SK-N-SH (cell line): ENCODE measurements at regions not wholly inside any gene's neighbourhood (a gene's known extent, or its start where the extent isn't known, plus 50 kb on each side); places are given as distances from the start of the nearest gene placed in this dataset.

Source experiments
- TF ChIP-seq, protein P1 (sequence below): fragments of 200-600 bp; sonication (generic); IDR thresholded peaks from 2 replicates; pipeline ENCODE4 v1.6.1; 2017; ENCODE audit warnings: antibody characterized with exemption, mild to moderate bottlenecking, moderate library complexity
- TF ChIP-seq, protein P2 (sequence below): IDR thresholded peaks from 2 replicates; pipeline ENCODE4 v1.6.1; 2012; ENCODE audit warnings: mild to moderate bottlenecking, low read depth, low read length, moderate library complexity

DNA sequence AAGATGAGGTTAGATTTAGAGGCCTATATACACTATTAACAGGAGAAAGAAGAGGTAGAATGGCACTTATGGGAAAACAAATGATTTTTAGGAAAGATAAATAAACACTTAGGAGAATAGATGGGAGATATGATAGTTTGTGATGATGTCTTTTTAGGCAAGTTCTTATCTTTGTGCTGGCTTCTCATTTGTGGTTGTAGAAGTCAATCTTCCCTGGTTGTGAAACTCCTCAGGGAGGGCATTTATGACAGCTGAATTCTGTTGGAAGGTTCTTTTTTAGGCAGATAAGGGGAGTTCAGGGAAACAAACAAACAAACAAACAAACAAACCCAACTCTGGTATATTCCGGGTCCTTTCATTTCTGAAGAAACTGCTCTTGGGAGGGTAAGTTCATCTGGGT lies 311.8 kb downstream of the AEBP2 start:
- TF ChIP-seq, protein P1, sequence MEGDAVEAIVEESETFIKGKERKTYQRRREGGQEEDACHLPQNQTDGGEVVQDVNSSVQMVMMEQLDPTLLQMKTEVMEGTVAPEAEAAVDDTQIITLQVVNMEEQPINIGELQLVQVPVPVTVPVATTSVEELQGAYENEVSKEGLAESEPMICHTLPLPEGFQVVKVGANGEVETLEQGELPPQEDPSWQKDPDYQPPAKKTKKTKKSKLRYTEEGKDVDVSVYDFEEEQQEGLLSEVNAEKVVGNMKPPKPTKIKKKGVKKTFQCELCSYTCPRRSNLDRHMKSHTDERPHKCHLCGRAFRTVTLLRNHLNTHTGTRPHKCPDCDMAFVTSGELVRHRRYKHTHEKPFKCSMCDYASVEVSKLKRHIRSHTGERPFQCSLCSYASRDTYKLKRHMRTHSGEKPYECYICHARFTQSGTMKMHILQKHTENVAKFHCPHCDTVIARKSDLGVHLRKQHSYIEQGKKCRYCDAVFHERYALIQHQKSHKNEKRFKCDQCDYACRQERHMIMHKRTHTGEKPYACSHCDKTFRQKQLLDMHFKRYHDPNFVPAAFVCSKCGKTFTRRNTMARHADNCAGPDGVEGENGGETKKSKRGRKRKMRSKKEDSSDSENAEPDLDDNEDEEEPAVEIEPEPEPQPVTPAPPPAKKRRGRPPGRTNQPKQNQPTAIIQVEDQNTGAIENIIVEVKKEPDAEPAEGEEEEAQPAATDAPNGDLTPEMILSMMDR: no peak
- TF ChIP-seq, protein P2, sequence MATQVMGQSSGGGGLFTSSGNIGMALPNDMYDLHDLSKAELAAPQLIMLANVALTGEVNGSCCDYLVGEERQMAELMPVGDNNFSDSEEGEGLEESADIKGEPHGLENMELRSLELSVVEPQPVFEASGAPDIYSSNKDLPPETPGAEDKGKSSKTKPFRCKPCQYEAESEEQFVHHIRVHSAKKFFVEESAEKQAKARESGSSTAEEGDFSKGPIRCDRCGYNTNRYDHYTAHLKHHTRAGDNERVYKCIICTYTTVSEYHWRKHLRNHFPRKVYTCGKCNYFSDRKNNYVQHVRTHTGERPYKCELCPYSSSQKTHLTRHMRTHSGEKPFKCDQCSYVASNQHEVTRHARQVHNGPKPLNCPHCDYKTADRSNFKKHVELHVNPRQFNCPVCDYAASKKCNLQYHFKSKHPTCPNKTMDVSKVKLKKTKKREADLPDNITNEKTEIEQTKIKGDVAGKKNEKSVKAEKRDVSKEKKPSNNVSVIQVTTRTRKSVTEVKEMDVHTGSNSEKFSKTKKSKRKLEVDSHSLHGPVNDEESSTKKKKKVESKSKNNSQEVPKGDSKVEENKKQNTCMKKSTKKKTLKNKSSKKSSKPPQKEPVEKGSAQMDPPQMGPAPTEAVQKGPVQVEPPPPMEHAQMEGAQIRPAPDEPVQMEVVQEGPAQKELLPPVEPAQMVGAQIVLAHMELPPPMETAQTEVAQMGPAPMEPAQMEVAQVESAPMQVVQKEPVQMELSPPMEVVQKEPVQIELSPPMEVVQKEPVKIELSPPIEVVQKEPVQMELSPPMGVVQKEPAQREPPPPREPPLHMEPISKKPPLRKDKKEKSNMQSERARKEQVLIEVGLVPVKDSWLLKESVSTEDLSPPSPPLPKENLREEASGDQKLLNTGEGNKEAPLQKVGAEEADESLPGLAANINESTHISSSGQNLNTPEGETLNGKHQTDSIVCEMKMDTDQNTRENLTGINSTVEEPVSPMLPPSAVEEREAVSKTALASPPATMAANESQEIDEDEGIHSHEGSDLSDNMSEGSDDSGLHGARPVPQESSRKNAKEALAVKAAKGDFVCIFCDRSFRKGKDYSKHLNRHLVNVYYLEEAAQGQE: no peak
